Calu3 (cell line): ENCODE measurements at regions not wholly inside any gene's neighbourhood (a gene's known extent, or its start where the extent isn't known, plus 50 kb on each side); places are given as distances from the start of the nearest gene placed in this dataset.

Experiments
- BruUV-seq: library from RNA; stranded (reverse); fragments of 400-500 nt; replicated peaks from 2 replicates; lab custom pipeline; 2021; lab: Mats Ljungman, UMichigan
- CTCF ChIA-PET: fragments of 300-600 bp; sonication (Branson Sonifier 250); formaldehyde crosslinking; loops from one replicate; lab custom pipeline; 2022; ENCODE audit warnings: antibody characterized with exemption; lab: Charles Lee
- DNase-seq: peaks from one replicate; pipeline ENCODE4 v3.0.0; 2022
- H3K27ac Mint-ChIP-seq: one replicate; pipeline ENCODE4 v1.8.0; 2022; ENCODE audit warnings: mixed read lengths; ENCODE audit not compliant: unreplicated experiment
- H3K27me3 Mint-ChIP-seq: one replicate; pipeline ENCODE4 v1.8.0; 2022; ENCODE audit warnings: mixed read lengths; ENCODE audit not compliant: unreplicated experiment
- H3K36me3 Mint-ChIP-seq: one replicate; pipeline ENCODE4 v1.8.0; 2022; ENCODE audit warnings: mild to moderate bottlenecking, moderate library complexity, mixed read lengths; ENCODE audit not compliant: insufficient read depth, unreplicated experiment
- H3K4me1 Mint-ChIP-seq: one replicate; pipeline ENCODE4 v1.8.0; 2022; ENCODE audit warnings: mild to moderate bottlenecking, low read depth, mixed read lengths; ENCODE audit not compliant: unreplicated experiment
- H3K4me3 Mint-ChIP-seq: one replicate; pipeline ENCODE4 v1.8.0; 2022; ENCODE audit warnings: mild to moderate bottlenecking, low read depth, moderate library complexity, mixed read lengths; ENCODE audit not compliant: unreplicated experiment
- H3K9me3 Mint-ChIP-seq: one replicate; pipeline ENCODE4 v1.8.0; 2022; ENCODE audit warnings: low read depth, mixed read lengths; ENCODE audit not compliant: unreplicated experiment
- intact Hi-C: fragments of 100-400 bp; cut with micrococcal nuclease; formaldehyde crosslinking; loops from one replicate; pipeline ENCODE4 v1.10.0; 2022; ENCODE audit not compliant: unreplicated experiment
- TF ChIP-seq, protein P1 (sequence below): fragments of 200-600 bp; IDR thresholded peaks from one replicate; pipeline ENCODE4 v1.8.0; 2022; ENCODE audit warnings: antibody characterized with exemption; ENCODE audit not compliant: unreplicated experiment

DNA sequence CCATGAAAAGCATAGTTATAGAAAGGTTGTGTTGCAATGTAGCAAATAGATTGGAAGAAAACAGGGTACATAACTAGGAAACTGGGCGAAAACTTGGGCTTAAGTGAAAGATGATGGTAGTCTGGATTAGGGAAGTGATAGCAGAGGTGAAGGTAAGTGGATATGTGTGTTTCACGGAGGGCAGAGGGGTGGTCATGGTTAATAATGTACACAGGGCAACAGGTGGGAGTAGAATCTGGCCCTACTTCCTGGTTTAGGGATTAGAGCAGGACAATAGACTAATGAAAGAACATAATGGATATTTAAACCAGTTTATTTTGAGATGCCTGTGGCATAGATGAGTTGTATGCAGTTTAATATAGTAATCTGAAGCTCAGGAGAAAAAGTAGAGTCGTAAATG lies 257.3 kb upstream of the SPRY2 start:
- no peak for DNase-seq
- H3K4me1 Mint-ChIP-seq = no peaks in the 10 kb centered on the region
- no peaks in the 10 kb centered on the region for H3K27me3 Mint-ChIP-seq
- H3K4me3 Mint-ChIP-seq = no peak overlapping the region
- intact Hi-C loops = no loop called here
- H3K27ac Mint-ChIP-seq = no peak overlapping the region
- H3K9me3 Mint-ChIP-seq = no peaks in the 10 kb centered on the region
- no peaks in the 10 kb centered on the region for H3K36me3 Mint-ChIP-seq
- CTCF ChIA-PET = no interaction called here
- TF ChIP-seq, protein P1, sequence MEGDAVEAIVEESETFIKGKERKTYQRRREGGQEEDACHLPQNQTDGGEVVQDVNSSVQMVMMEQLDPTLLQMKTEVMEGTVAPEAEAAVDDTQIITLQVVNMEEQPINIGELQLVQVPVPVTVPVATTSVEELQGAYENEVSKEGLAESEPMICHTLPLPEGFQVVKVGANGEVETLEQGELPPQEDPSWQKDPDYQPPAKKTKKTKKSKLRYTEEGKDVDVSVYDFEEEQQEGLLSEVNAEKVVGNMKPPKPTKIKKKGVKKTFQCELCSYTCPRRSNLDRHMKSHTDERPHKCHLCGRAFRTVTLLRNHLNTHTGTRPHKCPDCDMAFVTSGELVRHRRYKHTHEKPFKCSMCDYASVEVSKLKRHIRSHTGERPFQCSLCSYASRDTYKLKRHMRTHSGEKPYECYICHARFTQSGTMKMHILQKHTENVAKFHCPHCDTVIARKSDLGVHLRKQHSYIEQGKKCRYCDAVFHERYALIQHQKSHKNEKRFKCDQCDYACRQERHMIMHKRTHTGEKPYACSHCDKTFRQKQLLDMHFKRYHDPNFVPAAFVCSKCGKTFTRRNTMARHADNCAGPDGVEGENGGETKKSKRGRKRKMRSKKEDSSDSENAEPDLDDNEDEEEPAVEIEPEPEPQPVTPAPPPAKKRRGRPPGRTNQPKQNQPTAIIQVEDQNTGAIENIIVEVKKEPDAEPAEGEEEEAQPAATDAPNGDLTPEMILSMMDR = no peak
- BruUV-seq = no TSS peak

DNA sequence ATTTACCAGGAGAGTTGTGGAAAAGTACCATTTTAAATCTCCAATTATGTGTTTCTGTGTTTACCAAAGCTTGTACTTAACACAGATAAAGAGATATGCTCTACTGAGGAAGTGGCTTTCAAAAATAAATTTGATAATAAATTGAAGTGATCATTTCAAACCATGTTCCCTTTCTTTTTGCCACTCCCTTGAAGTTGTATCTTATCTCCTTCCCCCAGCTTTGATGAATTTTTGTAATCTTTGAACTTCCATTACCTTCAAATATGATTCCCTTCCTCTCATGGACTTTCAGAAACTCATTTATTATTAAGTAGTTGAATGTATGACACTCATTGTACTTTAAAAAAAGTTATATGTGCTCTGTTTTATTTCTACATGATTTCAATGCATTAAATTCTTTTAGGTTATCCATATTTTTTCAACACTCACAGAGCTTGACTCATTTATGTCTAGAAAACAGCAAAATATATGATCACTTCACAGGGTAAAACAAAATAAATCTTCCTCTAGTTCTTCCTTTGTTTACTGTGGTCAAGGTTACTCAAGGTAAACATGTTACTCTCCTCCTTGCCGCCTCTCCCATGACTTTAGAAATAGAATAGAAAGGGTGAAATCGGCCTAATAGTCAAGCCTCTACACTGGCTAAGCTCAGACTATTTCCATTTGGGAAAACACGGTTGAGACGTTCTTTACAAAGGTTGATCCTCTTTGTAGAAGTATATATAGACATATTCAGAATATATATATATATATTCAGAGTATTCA lies 251.2 kb upstream of the SPRY2 start:
- Mint-ChIP-seq H3K9me3 (no peaks in the 10 kb centered on the region), H3K27me3 (no peaks in the 10 kb centered on the region), H3K27ac (no peak overlapping the region), H3K4me1 (no peaks in the 10 kb centered on the region), H3K4me3 (no peak overlapping the region), H3K36me3 (no peaks in the 10 kb centered on the region)
- DNase-seq = no peak
- CTCF ChIA-PET = no interaction called here
- BruUV-seq = no TSS peak
- intact Hi-C loops = no loop called here
- TF ChIP-seq, protein P1 = no peak

DNA sequence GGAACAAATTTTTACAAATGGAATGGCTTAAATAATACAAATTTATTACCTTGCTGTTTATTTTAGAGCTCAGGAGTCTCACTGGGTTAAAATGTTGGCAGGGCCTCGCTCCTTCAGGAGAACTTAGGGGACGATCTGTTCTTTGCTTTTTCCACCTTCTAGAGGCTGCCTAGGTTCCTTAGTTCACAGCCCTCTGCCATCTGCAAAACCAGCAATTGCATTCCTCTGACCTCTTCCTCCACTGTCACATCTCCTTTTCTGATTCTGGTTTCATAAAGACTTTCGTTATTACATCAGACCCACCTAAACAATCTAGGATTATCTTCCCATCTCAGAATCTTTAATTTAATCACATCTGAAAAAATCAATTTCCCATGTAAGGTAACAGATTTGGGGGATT lies 249.6 kb upstream of the SPRY2 start:
- Mint-ChIP-seq H3K9me3 (no peaks in the 10 kb centered on the region), H3K4me3 (no peak overlapping the region), H3K27me3 (no peaks in the 10 kb centered on the region), H3K4me1 (no peaks in the 10 kb centered on the region), H3K36me3 (no peaks in the 10 kb centered on the region), H3K27ac (no peak overlapping the region)
- CTCF ChIA-PET = no interaction called here
- intact Hi-C loops = no loop called here
- TF ChIP-seq, protein P1 = no peak
- DNase-seq = no peak
- no TSS peak for BruUV-seq

DNA sequence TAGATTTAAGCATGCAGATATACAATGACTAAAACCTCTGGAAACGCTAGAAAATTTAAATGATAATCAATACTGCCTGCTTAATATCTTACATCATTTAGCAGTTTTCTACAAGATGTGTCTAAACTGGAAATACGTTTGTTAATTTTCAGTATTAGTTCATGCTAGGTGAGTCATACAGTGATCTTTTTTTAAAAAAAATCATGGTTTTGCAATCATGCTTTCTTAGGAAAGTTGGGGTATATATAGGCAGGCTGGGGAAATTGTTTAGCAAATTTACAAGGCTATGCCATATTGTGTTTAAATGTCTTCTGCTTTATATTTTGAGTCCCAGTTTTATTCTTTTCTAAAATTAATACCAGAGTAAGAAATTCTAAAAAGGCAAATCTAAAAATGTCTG lies 245.4 kb upstream of the SPRY2 start:
- CTCF ChIA-PET = no interaction called here
- H3K36me3 Mint-ChIP-seq = no peaks in the 10 kb centered on the region
- H3K27ac Mint-ChIP-seq = no peak overlapping the region
- no peaks in the 10 kb centered on the region for H3K4me1 Mint-ChIP-seq
- BruUV-seq = no TSS peak
- TF ChIP-seq, protein P1 = no peak
- no peak for DNase-seq
- intact Hi-C loops = no loop called here
- H3K4me3 Mint-ChIP-seq = no peak overlapping the region
- H3K27me3 Mint-ChIP-seq = no peaks in the 10 kb centered on the region
- no peaks in the 10 kb centered on the region for H3K9me3 Mint-ChIP-seq
